NCI-H2107 treated with DMSO at 0.1 percent for 48 hours (cell line): ENCODE measurements at regions not wholly inside any gene's neighbourhood (a gene's known extent, or its start where the extent isn't known, plus 50 kb on each side); places are given as distances from the start of the nearest gene placed in this dataset.
"Not testable (repeated sequence)": the region's sequence is repeated elsewhere in the genome, so short reads cannot be mapped to it uniquely, and the experiment has no call there.

ENCODE experiments used
- DNase-seq: peaks from one replicate; lab custom pipeline; 2025; ENCODE audit not compliant: unreplicated experiment; lab: John Stamatoyannopoulos, UW

DNA sequence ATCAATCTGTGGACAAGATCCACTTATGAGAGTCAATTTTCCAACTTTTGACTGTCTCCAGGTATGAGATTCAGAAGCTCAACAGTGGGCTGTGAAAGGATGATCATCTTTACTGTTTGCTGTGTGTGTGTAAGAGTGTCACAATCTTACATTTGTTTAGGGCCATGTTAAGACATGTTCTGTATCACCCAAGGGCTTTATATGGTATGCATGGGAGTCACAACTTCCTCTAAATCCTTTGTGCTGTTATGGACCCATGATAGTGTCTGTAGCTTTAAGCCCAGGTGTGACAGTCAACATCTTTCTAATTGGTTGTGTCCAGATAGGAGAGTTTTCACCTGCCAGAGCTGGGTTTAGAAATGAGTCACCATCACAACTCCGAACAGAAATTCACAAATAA lies 70.2 kb downstream of the ZNF726 start:
- not testable (repeated sequence) for DNase-seq

DNA sequence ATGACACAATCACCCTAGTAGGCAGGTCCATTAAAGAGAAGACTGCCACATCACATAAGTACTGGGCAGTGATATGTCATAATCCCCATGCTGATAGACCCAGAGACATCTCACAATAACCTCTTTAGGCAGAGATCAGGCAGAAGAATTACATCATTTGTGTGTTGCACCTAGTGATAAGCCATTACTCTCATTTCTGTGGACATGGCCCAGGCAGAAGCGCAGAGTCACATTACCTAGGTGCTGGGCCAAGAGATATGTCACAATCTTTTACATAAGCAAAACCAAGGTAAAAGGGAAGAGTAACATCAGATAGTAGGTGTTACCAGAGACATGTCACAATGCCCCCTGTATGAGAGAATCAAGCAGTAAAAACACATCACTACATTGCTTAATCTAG lies 71.9 kb downstream of the ZNF726 start:
- no peak for DNase-seq

DNA sequence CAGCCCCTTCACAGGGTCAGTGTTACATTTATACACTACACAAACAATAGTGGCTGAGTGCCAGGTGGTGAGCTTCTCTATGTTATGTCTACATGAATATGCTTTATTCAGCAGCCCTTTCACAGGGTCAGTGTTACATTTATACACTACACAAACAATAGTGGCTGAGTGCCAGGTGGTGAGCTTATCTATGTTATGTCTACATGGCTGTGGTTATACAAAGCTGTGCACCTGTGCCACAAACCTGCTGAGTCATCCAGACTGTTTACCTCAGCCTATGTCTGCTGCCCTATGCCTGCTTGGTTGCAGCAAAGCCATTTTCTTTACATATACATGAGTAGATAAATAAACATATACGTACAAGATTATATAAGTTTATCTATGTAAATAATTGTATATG lies 76.5 kb downstream of the ZNF726 start:
- DNase-seq: no peak

DNA sequence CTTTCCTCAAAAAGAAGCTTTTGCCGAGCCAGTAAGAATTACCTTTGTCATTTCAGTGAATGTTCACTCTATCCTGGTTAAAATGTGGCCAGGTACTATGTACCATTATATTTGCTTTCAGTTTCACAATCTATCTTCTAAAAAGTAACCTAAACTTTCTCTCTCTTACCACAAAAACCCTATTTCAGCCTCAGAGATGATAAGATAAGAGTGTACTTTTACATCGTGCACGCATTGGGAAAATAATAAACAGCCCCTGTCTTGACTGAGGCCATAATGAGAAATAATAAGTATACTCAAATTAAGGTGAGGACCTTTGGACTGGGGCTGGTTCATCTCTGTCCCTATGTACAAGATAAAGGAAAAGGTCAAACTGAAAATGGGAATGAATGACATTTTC lies 77.7 kb downstream of the ZNF726 start:
- DNase-seq: no peak

DNA sequence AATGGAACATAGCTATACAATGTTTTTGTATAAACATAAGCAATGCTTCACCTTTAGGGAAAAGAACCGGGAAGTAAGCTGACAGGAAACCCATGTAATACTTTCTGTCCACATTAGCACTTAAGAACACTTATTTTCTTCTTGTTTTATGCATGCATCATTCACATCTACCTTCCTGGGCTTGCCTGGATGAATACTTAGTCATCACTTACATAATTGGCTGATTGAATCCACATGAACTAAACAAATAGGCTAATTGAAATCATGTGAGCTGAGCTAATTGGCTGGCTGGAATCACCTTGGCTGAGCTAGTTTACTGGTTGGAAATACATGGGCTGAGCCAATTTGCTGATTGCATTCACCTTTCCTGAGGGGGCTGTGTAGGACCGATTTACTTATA lies 78.8 kb downstream of the ZNF726 start:
- DNase-seq: no peak

DNA sequence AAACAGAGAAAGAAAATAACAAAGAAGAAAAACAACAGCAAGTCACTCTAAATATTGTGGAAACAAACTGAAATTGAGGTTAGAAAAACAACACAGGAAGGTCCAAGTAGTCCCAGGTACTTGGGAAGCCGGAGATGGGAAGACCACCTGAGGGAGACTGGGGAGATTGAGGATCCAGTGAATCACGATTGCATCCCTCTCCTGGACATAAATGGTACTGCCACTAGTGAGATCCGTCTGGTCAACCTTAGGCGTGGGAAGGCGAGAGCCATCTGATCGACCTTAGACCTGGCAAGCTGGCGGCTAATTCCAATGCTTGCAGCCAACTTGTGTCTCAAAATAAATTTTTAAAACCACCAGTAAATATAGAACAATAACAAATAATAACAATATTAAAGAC lies 81.9 kb downstream of the ZNF726 start:
- DNase-seq: no peak

DNA sequence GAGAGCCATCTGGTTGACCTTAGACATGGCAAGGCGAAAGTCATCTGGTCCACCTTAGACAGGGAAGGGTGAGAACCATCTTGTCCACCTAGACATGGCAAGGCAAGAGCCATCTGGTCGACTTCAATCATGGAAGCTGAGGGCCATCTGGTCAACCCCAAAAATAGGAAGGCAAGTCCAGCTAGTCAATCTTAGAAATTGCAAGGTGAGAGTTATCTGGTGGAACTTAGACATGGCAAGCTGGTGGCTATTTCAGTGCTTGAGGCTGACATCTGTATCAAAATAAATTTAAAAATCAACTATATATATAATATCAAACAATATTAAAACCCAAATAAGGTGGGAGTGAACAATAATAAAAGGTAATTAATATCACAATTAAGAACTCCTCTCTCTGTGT lies 83.9 kb downstream of the ZNF726 start:
- no peak for DNase-seq

DNA sequence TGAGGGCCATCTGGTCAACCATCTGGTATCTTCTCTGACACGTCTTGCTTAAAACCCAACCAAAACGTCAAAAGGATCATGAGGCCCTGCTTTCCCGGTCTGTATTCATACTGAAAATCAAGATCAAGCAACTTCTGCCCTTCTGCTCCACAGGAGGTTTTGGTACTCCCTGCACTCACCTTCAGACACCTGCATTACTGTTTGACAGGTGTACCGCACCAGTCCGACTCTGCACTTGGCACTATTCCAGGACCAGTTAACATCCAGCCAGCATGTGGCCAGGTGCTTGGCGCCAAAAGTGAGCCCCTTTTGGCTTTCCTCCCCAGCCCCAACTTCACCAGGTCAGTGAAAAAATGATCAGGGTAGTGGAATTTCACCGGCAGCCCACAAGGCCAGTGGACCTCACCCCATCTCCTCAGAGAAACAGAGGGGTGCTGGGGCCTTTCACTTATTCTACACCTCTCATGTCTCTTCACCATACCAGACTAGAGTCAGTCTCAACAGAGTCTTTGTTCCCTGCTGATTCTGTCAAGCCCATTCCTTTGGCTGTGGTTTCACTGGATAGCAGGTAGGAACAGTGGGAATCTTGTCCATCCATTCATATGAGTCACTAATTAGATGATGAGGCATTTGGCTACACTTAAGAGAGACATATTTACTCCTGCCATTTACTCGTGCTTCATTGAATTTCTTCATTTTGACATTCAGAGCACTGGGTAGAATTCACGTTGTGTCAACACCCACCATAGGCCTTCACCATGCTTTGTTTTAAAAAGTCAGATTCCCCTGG lies 85.3 kb downstream of the ZNF726 start:
- no peak for DNase-seq

DNA sequence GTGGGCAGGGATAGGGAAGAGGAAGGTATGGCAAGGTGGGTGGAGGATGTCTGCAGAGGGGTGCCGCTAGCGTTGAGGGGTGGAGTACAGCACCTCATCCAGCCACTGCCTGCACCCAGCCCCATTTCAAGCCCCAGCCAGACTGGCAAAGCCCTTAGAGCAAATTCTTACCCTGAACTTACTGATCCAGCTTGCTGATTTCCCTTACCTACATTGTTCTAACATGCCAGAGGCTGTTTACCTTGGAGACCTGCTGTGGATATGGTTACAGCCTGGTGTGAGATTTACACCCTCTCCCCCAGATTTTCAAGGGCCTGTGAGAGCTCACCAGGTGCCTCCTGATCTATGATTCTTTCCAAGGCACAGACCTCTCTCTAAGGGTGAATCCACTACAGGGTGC lies 86.0 kb downstream of the ZNF726 start:
- DNase-seq: peak; percentile 6

DNA sequence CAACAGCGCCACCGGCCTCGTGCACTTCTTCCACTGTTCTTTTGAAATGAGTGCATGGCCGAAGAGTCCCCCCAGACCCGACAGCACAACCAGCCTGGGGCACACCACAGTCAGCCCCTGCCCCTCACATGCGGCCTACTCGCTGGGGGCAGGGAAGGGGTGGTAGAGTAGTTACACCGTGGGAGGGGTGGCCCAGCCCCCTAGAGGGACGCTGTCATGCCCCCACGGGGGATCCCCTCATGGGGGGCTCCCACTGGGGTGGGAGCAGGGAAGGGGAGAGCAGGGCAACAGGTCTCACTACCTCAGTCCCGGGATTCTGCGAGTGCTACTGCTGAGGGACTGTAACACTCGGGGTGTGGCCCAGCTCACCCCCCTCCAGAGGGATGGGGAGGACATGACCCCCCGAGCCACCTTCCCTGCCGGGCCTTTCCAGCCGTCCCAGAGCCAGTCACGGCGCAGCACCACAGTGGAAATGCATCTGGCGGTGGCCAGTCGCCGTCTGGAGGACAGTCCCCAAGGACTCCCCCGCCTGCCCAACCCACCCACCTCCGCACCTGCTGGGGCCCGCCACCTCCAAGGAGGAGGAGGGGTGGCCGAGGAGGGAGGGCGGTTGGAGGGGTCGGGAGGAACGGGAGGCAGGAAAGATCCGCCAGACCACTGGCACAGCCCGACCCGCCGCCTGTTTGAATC lies 84.6 kb upstream of the ZNF254 start:
- DNase-seq: no peak

DNA sequence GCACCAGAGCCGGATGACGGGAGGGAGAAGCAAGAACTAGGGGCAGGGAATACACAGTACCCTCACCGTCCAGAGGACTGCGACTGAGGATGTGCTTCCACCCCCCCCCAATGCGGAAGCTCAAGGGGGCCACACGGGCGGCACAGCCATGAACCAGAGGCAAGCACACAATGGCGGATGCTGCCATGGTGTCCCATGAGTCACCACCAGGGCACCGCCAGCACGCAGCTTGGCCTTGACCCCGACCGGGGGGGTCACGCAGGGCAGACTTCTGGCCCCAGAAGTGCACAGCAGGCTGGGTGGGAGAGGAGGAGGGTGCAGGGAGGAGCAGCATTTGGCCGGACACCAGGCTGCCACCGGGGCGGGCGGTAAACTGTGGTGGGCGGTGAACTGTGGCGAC lies 83.5 kb upstream of the ZNF254 start:
- no peak for DNase-seq

DNA sequence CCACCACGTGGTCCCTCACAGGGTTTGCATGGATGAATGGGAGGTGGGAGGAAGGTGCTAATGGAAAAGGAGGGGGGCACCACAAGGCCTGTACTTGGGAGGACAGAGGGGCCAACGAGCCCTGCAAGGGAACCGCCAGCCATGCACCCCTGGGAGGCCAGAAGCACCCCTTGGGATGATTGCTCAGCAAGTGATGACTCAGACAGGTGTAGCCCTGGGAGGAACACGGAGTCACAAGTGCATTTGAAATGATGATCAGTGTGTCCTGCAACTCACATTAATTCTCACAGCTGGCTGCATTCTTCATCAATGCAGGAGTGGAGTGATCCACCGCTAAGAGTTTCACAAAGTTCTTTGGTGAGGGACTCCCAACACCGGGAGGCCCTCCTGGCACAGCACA lies 82.8 kb upstream of the ZNF254 start:
- DNase-seq: no peak

DNA sequence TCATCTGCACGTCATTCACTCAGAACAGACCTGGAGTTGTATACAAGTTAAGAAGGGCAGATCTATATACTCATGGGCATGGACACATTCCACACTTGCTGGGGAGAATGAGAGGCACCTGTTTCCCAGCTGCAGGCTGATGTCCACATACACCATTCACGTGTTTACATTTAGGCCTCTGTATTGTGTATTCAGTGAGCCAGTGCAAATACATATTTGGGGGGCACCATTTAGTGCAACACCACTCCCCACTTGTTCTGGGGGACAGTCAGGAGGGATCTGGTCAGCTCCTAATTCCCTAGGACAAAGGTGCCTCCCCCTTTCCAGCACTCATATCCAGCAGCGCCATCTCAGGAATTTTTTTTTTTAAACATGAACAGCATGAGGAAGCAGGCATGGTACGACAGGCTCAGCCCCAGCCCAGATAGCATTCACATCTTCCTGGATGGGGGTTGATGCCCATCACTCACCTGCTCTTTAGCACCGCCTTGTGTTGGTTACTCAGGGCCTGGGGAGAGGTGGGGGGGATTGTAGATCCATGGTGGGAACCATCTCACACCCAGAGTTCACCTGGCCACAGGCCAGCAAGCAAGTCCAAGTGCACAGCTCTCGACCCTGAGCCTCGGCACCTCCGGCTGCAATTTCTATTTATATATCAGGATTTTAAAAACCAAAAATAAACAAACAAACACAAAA lies 56.9 kb upstream of the ZNF254 start:
- no peak for DNase-seq

DNA sequence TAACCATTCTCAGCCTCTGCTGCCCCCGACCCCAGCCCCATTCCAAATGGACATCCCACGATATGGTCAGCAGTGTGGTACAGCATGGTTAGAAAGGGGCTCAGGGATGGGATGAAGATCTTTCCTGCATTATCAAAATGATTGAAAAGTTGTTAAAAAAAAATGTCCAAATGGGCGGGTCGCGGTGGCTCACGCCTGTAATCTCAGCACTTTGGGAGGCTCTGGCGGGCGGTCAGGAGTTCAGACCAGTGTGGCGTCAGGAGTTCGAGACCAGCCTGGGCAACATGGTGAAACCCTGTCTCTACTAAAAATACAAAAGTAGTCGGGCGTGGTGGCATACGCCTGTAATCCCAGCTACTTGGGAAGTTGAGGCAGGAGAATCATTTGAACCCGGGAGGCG lies 54.3 kb upstream of the ZNF254 start:
- DNase-seq: no peak

DNA sequence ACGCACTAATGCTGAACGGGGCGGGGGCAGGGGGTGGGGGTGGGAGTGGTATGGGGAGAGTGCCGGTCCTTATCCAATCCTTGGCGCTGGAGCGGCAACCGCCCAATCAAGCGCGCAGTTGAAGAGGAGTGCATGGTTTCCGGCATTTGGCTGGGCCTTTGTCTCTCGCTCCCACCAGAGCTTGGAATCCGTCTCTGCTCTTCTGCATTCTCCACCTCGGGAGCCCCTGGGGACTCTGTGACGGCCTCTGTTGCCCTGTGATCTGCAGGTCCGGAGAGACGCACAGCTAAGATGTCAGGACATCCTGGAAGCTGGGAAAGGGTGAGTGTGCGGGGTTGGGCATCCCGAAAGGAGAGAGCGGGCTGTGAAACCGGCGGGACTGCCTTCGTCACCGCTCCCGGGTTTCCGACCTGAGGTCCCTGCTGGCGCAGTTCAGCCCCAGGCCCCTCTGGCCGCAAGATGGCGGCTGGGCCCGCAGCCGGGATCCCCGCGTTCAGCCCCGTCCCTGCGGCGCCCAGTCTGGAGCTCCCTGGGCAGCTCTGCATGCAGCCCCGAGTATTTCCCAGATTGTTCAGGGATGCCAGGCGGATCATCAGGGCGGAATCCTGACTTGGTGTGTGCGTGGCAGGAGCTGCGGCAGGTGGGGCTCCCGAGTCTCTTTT lies 53.6 kb upstream of the ZNF254 start:
- peak; percentile 80 for DNase-seq

DNA sequence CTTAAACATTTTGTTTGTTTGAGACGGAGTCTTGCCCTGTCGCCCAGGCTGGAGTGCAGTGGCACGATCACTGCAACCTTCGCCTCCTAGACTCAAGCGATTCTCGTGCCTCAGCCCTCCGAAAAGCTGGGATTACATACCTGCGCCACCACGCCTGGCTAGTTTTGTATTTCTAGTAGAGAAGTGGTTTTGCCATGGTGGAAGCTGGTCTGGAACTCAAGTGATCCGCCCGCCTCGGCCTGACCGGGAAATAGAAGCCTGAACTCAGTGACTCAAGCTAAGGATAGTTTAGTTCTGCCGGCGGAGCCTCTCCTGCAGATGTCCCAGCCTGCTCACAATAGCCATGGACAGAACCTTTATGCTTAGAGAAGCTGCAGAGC lies 53.0 kb upstream of the ZNF254 start:
- DNase-seq: peak; percentile 22

DNA sequence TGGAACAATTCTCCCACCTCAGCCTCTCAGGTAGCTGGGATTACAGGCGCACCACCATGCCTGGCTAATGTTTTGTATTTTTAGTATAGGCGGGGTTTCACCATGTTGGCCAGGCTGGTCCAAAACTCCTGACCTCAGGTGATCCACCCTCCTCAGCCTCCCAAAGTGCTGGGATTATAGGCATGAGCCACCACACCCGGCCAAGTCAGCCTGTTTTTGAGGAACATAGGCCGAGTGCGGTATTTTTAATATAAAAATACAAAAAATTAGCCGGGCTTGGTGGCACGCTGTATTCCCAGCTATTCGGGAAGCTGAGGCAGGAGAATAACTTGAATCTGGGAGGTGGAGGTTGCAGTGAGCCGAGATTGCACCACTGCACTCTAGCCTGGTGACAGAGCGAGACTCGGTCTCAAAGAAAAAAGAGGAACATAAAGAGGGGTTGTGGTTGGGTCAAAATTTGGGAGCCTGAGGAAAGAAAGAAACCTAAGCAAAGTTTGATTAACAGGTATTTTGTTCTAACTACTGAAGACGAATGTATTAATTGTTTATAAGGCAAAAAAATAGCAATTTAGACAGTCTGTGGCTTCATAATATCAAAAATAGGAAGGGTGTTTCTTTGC lies 51.6 kb upstream of the ZNF254 start:
- not testable (repeated sequence) for DNase-seq
